IMR-90 (cell line): ENCODE measurements at regions not wholly inside any gene's neighbourhood (a gene's known extent, or its start where the extent isn't known, plus 50 kb on each side); places are given as distances from the start of the nearest gene placed in this dataset.

Source experiments
- ATAC-seq: fragments of 200-7000 bp; cut with Tn5 transposase; 2 replicates; pipeline ENCODE4 v1.9.1; 2020; ENCODE audit warnings: low read depth, mild to moderate bottlenecking, moderate library complexity
- BruUV-seq: library from RNA; stranded (reverse); fragments of 400-500 nt; replicated peaks from 2 replicates; lab custom pipeline; 2021; lab: Mats Ljungman, UMichigan
- CTCF ChIA-PET: fragments of 300-600 bp; formaldehyde crosslinking; extraction: SDS; loops from one replicate; lab custom pipeline; 2021; ENCODE audit warnings: antibody characterized with exemption; lab: Yijun Ruan, JAX
- POLR2A ChIA-PET: fragments of 300-600 bp; sonication (Branson Sonifier 250); formaldehyde crosslinking; loops from one replicate; lab custom pipeline; 2022; ENCODE audit warnings: antibody characterized with exemption; ENCODE audit not compliant: unreplicated experiment; lab: Charles Lee
- DNase-seq: peaks from one replicate; pipeline ENCODE4 v3.0.0; 2013
- H2AFZ ChIP-seq: replicated peaks from 2 replicates; pipeline ENCODE3; 2013; ENCODE audit warnings: low read length, mild to moderate bottlenecking; ENCODE audit not compliant: poor library complexity
- H2AK5ac ChIP-seq: 2 replicates; pipeline ENCODE4 v1.6.1; 2013; ENCODE audit warnings: low read depth, low read length, inconsistent platforms
- H2AK9ac ChIP-seq: replicated peaks from 2 replicates; pipeline ENCODE3; 2013; ENCODE audit warnings: mild to moderate bottlenecking, low read depth, low read length, moderate library complexity; ENCODE audit not compliant: poor library complexity
- H2BK120ac ChIP-seq: 2 replicates; pipeline ENCODE4 v1.6.1; 2013; ENCODE audit warnings: low read depth, low read length, inconsistent platforms
- H2BK15ac ChIP-seq: 3 replicates; pipeline ENCODE4 v1.6.1; 2013; ENCODE audit warnings: low read depth, low read length, inconsistent platforms
- H2BK20ac ChIP-seq: 2 replicates; pipeline ENCODE4 v1.6.1; 2013; ENCODE audit warnings: low read depth, mild to moderate bottlenecking, inconsistent platforms, low read length, moderate library complexity
- H2BK5ac ChIP-seq: 2 replicates; pipeline ENCODE4 v1.6.1; 2013; ENCODE audit warnings: mild to moderate bottlenecking, low read depth, low read length, inconsistent platforms; ENCODE audit not compliant: poor library complexity, severe bottlenecking
- H3K14ac ChIP-seq: replicated peaks from 2 replicates; pipeline ENCODE4 v1.6.1; 2013; ENCODE audit warnings: low read depth, low read length, inconsistent platforms
- H3K18ac ChIP-seq: 2 replicates; pipeline ENCODE4 v1.6.1; 2013; ENCODE audit warnings: low read depth, low read length, control low read depth
- H3K23ac ChIP-seq: 2 replicates; pipeline ENCODE4 v1.6.1; 2013; ENCODE audit warnings: low read depth, low read length, inconsistent platforms
- H3K27ac ChIP-seq: 2 replicates; pipeline ENCODE4 v1.5.1; 2013; ENCODE audit warnings: mild to moderate bottlenecking, control low read depth, low read length; ENCODE audit not compliant: insufficient read depth
- H3K27me3 ChIP-seq: 2 replicates; pipeline ENCODE4 v1.6.1; 2013; ENCODE audit warnings: low read length; ENCODE audit not compliant: control insufficient read depth, insufficient read depth
- H3K36me3 ChIP-seq: 2 replicates; pipeline ENCODE4 v1.6.1; 2013; ENCODE audit warnings: low read length, mixed read lengths; ENCODE audit not compliant: control insufficient read depth, insufficient read depth
- H3K4ac ChIP-seq: 2 replicates; pipeline ENCODE4 v1.6.1; 2013; ENCODE audit warnings: low read depth, low read length, inconsistent platforms
- H3K4me1 ChIP-seq: 2 replicates; pipeline ENCODE4 v1.6.1; 2013; ENCODE audit warnings: low read length, mixed read lengths; ENCODE audit not compliant: control insufficient read depth, insufficient read depth
- H3K4me2 ChIP-seq: 2 replicates; pipeline ENCODE4 v1.6.1; 2013; ENCODE audit warnings: low read depth, mild to moderate bottlenecking, control low read depth, low read length, moderate library complexity
- H3K4me3 ChIP-seq: 2 replicates; pipeline ENCODE4 v1.5.1; 2013; ENCODE audit warnings: low read depth, mild to moderate bottlenecking, control low read depth, low read length, moderate library complexity; ENCODE audit not compliant: insufficient read depth
- H3K56ac ChIP-seq: 2 replicates; pipeline ENCODE4 v1.6.1; 2013; ENCODE audit warnings: low read length, inconsistent platforms; ENCODE audit not compliant: insufficient read depth; ENCODE audit errors: extremely low read depth
- H3K79me1 ChIP-seq, 2 experiments: 2 replicates each; pipeline ENCODE4 v1.6.1; 2013; ENCODE audit warnings: low read length in 2 of 2, inconsistent platforms in 1 of 2, low read depth in 1 of 2
- H3K9ac ChIP-seq: 2 replicates; pipeline ENCODE4 v1.6.1; 2013; ENCODE audit warnings: low read depth, low read length, control low read depth
- H3K9me1 ChIP-seq: 2 replicates; pipeline ENCODE4 v1.6.1; 2013; ENCODE audit warnings: low read length, inconsistent platforms; ENCODE audit not compliant: insufficient read depth
- H3K9me3 ChIP-seq: 2 replicates; pipeline ENCODE4 v1.6.1; 2013; ENCODE audit warnings: low read length; ENCODE audit not compliant: control insufficient read depth, insufficient read depth
- H4K20me1 ChIP-seq: 2 replicates; pipeline ENCODE4 v1.6.1; 2013; ENCODE audit warnings: low read length, inconsistent platforms; ENCODE audit not compliant: insufficient read depth
- H4K5ac ChIP-seq: 2 replicates; pipeline ENCODE4 v1.6.1; 2013; ENCODE audit warnings: mild to moderate bottlenecking, low read depth, low read length, control low read depth
- H4K8ac ChIP-seq, 2 experiments: 2 replicates each; pipeline ENCODE4 v1.6.1; 2013; ENCODE audit warnings: low read depth in 2 of 2, low read length in 2 of 2, control low read depth in 1 of 2, inconsistent platforms in 1 of 2
- H4K91ac ChIP-seq: 2 replicates; pipeline ENCODE4 v1.6.1; 2013; ENCODE audit warnings: low read depth, low read length, inconsistent platforms; ENCODE audit not compliant: insufficient read depth
- BHLHE40 ChIP-seq: fragments of 150-350 bp; IDR thresholded peaks from 2 replicates; pipeline ENCODE4 v1.6.1; 2016; ENCODE audit warnings: mild to moderate bottlenecking, low read depth, low read length
- CEBPB ChIP-seq: IDR thresholded peaks from 2 replicates; pipeline ENCODE4 v1.6.1; 2012; ENCODE audit warnings: low read depth, low read length, improper control_type of control experiment
- MAZ ChIP-seq: IDR thresholded peaks from 2 replicates; pipeline ENCODE4 v1.6.1; 2012; ENCODE audit warnings: low read depth, mild to moderate bottlenecking, low read length, improper control_type of control experiment, moderate library complexity, borderline replicate concordance
- MXI1 ChIP-seq: IDR thresholded peaks from 2 replicates; pipeline ENCODE4 v1.6.1; 2012; ENCODE audit warnings: low read depth, mild to moderate bottlenecking, low read length, moderate library complexity, borderline replicate concordance
- NFE2L2 ChIP-seq: fragments of 150-350 bp; IDR thresholded peaks from 2 replicates; pipeline ENCODE4 v1.6.1; 2016; ENCODE audit warnings: low read depth, mild to moderate bottlenecking, low read length
- POLR2A ChIP-seq: IDR thresholded peaks from 2 replicates; pipeline ENCODE4 v1.6.1; 2012; ENCODE audit warnings: mild to moderate bottlenecking, low read depth, low read length
- RAD21 ChIP-seq: IDR thresholded peaks from 2 replicates; pipeline ENCODE4 v1.6.1; 2012; ENCODE audit warnings: low read length, improper control_type of control experiment
- RCOR1 ChIP-seq: IDR thresholded peaks from 2 replicates; pipeline ENCODE4 v1.6.1; 2012; ENCODE audit warnings: mild to moderate bottlenecking, low read length, improper control_type of control experiment; ENCODE audit not compliant: insufficient replicate concordance
- WGBS, 2 experiments: methylation state at CpG; one replicate each; pipeline versions ENCODE4 v1.1.5 to v1.1.7; 2013; ENCODE audit warnings: missing lambda C conversion rate in 2 of 2; ENCODE audit not compliant: insufficient read length in 1 of 2; ENCODE audit errors: extremely low coverage in 2 of 2; 5-methylcytosine and 5-hydroxymethylcytosine counted together
- dilution Hi-C: fragments of 300-500 bp; cut with HindIII; formaldehyde crosslinking; loops from one replicate; pipeline ENCODE4 v1.14.3; 2018; ENCODE audit warnings: low sequenced_read_pairs; ENCODE audit not compliant: unreplicated experiment
- in situ Hi-C: fragments of 300-500 bp; cut with MboI; formaldehyde crosslinking; loops from 3 replicates; pipeline ENCODE4 v1.14.3; 2019; ENCODE audit warnings: low sequenced_read_pairs, inconsistent platforms, mixed read lengths
- intact Hi-C: fragments of 100-400 bp; cut with micrococcal nuclease; formaldehyde crosslinking; loops from 2 replicates; pipeline ENCODE4 v1.10.0; 2022
- TF ChIP-seq, protein P1 (sequence below): conservative IDR thresholded peaks from 2 replicates; pipeline ENCODE4 v1.5.1; 2012; ENCODE audit warnings: mild to moderate bottlenecking, low read depth, low read length, improper control_type of control experiment
- TF ChIP-seq, protein P2 (sequence below): fragments of 150-350 bp; IDR thresholded peaks from 2 replicates; pipeline ENCODE4 v1.6.1; 2016; ENCODE audit warnings: low read depth, mild to moderate bottlenecking, low read length, moderate library complexity, borderline replicate concordance
- TF ChIP-seq, protein P3 (sequence below): fragments of 150-350 bp; IDR thresholded peaks from 2 replicates; pipeline ENCODE4 v1.6.1; 2017; ENCODE audit warnings: mild to moderate bottlenecking, antibody characterized with exemption, low read length, low read depth

DNA sequence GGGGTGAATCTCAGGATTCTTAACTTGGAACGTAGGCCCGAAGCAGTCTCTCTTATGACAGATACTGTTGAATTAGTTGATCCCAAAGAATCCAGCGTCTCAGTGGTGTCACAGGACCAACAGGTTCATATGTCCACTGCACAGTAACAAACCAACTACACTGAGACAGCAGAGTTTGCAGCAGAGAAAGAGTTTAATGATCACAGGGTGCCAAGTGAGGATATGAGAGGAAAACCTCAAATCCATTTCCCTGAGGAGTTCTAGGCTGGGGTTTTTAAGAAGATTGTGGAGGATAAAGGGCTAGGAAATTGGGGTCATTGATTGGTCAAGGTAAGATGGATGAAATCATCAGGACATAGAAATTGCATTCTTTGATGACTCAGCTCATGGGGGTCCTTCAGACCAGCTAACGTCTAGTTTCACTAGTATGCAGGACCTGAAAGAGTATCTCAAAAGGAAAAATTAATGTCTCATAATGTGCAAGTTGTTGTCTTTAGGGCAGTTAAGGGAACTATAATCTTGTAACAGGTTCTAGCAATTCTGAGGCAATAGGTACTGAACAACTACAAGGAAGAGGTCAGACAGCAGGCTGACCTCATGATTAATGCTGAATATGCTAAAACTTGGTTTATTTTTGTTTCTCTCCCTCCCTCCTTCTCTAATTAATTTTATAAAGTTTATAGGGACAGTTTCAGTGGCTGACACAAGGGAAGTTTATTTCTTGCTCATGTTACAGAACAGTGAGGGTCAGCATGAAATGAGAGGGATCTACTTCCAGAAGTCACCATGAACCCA lies 310.9 kb upstream of the NEBL start:
- Histone ChIP-seq H4K8ac (no peak overlapping the region), H3K27ac (no peak overlapping the region), H2BK120ac (no peak overlapping the region), H3K36me3 (no peaks in the 10 kb centered on the region), H2AK9ac (no peak overlapping the region), H2BK20ac (no peak overlapping the region), H3K27me3 (no peaks in the 10 kb centered on the region), H3K9me3 (no peaks in the 10 kb centered on the region), H3K9me1 (no peaks in the 10 kb centered on the region), H3K79me1 (no peaks in the 10 kb centered on the region), H3K4me1 (no peaks in the 10 kb centered on the region), H3K9ac (no peak overlapping the region), H2BK5ac (no peak overlapping the region), H2BK15ac (no peak overlapping the region), H3K18ac (no peak overlapping the region), H4K20me1 (no peaks in the 10 kb centered on the region), H4K91ac (no peak overlapping the region), H4K5ac (no peak overlapping the region), H2AK5ac (no peak overlapping the region), H3K4me2 (no peak overlapping the region), H3K4ac (no peak overlapping the region), H3K14ac (no peak overlapping the region), H2AFZ (no peak overlapping the region), H3K4me3 (no peak overlapping the region), H3K56ac (no peak overlapping the region), H3K23ac (no peak overlapping the region)
- no CpG with 5 or more reads among the region's 4 CpGs for WGBS, 2 experiments
- in situ Hi-C loops = no loop called here
- intact Hi-C loops = no loop called here
- ChIA-PET CTCF (no interaction called here), POLR2A (no interaction called here)
- DNase-seq (no peak), ATAC-seq (no peak)
- dilution Hi-C loops = no loop called here
- BruUV-seq = no TSS peak
- TF ChIP-seq, protein P1, sequence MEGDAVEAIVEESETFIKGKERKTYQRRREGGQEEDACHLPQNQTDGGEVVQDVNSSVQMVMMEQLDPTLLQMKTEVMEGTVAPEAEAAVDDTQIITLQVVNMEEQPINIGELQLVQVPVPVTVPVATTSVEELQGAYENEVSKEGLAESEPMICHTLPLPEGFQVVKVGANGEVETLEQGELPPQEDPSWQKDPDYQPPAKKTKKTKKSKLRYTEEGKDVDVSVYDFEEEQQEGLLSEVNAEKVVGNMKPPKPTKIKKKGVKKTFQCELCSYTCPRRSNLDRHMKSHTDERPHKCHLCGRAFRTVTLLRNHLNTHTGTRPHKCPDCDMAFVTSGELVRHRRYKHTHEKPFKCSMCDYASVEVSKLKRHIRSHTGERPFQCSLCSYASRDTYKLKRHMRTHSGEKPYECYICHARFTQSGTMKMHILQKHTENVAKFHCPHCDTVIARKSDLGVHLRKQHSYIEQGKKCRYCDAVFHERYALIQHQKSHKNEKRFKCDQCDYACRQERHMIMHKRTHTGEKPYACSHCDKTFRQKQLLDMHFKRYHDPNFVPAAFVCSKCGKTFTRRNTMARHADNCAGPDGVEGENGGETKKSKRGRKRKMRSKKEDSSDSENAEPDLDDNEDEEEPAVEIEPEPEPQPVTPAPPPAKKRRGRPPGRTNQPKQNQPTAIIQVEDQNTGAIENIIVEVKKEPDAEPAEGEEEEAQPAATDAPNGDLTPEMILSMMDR = no peak
- TF ChIP-seq BHLHE40 (no peak), MAZ (no peak), POLR2A (no peak), MXI1 (no peak), NFE2L2 (no peak), CEBPB (no peak), RAD21 (no peak), RCOR1 (no peak)
- TF ChIP-seq, protein P2, sequence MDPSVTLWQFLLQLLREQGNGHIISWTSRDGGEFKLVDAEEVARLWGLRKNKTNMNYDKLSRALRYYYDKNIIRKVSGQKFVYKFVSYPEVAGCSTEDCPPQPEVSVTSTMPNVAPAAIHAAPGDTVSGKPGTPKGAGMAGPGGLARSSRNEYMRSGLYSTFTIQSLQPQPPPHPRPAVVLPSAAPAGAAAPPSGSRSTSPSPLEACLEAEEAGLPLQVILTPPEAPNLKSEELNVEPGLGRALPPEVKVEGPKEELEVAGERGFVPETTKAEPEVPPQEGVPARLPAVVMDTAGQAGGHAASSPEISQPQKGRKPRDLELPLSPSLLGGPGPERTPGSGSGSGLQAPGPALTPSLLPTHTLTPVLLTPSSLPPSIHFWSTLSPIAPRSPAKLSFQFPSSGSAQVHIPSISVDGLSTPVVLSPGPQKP = no peak
- TF ChIP-seq, protein P3, sequence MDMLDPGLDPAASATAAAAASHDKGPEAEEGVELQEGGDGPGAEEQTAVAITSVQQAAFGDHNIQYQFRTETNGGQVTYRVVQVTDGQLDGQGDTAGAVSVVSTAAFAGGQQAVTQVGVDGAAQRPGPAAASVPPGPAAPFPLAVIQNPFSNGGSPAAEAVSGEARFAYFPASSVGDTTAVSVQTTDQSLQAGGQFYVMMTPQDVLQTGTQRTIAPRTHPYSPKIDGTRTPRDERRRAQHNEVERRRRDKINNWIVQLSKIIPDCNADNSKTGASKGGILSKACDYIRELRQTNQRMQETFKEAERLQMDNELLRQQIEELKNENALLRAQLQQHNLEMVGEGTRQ = no peak
